ENCODE measurements at regions not wholly inside any gene's neighbourhood (a gene's known extent, or its start where the extent isn't known, plus 50 kb on each side); places are given as distances from the start of the nearest gene placed in this dataset.

- TF ChIP-seq CTCF (IDR thresholded peaks at IDR 0.05; ENCODE audit: poor library complexity, severe bottlenecking) (no peak), SMC3 (conservative IDR thresholded peaks at IDR 0.05; ENCODE audit: poor library complexity) (no peak), EZH2 (IDR thresholded peaks at IDR 0.05; ENCODE audit: borderline replicate concordance, insufficient read depth, low read length, poor library complexity, severe bottlenecking) (no peak), POLR2AphosphoS5 (IDR thresholded peaks at IDR 0.05) (no peak), EP300 (conservative IDR thresholded peaks at IDR 0.05; ENCODE audit: poor library complexity, severe bottlenecking) (no peak), MXI1 (conservative IDR thresholded peaks at IDR 0.05; ENCODE audit: poor library complexity, severe bottlenecking) (no peak)
Measured at GRCh38 chr3:95474338-95474737, 1340.1 kb upstream of the EPHA6 start.
